Globus pallidus (tissue), 1 donor: ENCODE measurements at regions not wholly inside any gene's neighbourhood (a gene's known extent, or its start where the extent isn't known, plus 50 kb on each side); places are given as distances from the start of the nearest gene placed in this dataset.

Experiments
- DNase-seq: peaks from one replicate; pipeline ENCODE4 v3.0.0-alpha.2; 2015; ENCODE audit warnings: low spot score

DNA sequence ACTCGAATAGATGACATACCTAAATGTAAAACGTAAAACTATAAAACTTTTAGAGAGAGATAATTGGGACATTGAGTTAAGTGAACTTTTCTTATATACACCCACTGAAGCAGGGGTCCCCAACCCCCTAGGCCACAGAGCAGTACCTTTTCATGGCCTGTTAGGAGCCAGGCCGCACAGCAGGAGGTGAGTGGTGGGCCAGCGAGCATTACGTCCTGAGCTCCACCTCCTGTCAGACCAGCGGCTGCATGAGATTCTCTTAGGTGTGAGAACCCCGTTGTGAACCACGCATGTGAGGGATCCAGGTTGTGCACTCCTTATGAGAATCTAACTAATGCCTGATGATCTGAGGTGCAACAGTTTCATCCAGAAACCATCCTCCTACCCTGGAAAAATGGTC, 114.8 kb downstream of the HMX1 start:
- no peak for DNase-seq

DNA sequence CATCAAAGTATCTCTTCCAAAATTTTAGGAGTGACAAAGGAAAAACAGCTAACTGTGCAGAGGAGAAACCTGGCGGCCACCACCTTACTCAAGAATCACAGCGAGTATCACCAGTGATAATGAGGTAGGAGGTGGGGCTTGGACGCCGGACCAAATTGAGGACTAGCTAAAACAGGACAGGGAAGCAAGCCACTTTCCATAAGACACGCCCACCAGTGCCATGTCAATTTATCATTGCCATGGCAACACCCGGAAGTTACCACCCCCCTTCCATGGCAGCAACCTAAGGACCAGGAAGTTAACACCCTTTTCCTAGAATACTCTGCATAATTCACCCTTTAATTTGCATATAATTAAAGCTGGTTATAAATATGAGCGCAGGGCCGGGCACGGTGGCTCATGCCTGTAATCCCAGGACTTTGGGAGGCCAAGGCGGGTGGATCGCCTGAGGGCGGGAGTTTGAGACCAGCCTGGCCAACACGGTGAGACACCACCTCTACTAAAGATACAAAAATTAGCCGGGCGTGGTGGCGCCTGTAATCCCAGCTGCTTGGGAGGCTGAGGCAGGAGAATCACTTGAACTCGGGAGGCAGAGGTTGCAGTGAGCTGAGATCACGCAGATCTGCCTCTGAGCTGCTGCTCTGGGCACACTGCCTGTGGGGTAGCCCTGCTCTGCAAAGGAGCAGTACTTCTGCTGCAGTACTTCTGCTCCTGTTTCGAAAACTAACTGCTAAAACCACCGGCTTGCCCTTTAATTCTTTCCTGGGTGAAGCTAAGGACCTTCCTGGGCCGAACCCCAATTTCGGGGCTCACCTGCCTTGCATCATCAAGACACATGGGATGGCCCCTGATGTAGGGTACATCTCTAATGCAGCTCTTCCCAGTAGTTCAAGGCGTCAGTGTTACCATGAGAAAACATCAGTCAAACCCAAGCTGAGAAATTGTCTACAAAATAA, 116.7 kb downstream of the HMX1 start:
- DNase-seq, result no peak

DNA sequence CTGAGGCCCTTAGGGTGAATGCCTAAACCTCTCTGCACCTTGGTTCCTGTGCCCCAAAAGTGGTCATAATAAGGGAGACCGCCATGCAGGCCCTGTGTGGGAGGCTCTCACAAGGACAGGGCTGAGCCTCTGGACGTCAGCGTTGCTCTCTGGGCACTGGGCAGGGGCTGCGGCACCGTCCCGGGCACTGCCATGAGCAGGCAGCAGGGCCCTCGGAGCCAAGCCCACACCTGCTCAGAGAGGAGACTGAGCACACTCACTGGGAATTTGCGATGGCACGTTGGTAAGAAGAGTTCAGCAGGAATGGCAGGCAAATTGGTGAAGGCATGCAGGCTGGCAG, 123.4 kb downstream of the HMX1 start:
- DNase-seq, result no peak

DNA sequence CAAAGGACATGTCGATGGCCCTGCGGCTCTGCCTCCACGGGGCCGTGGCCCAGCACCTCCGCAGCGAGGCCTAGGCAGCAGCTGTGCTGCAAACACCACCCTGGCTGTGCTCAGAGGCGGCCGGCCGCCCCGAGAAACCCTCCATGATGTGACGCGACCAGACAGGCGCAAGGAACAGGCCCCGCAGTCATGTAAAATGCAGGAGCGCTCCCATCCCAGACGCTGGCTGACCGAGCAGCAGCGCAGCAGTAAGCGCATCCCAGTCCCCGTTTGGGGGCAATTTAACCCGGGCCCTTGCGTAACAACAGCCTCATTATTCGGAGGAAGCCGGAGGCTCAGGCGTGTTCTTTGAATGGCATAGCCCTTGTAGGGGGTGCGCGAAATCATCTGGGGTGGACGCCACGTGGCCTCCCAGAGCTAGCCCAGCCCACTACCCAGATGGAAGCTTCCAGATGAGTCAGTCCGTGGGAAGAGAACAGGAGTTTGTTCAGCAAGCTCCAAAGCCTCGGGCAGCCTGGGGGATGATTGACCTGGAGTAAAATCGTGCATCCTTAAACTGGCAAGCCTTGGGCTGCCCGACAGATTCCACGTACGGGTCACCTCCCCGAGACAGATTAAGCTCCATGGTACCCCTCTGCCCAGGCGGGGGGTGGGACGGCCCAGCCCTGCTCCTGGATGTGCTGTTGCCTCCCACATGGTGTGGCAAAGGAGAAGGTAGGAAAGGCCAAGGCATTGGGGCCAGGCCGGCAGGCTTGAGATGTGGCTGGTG, 124.0 kb downstream of the HMX1 start:
- no peak for DNase-seq

DNA sequence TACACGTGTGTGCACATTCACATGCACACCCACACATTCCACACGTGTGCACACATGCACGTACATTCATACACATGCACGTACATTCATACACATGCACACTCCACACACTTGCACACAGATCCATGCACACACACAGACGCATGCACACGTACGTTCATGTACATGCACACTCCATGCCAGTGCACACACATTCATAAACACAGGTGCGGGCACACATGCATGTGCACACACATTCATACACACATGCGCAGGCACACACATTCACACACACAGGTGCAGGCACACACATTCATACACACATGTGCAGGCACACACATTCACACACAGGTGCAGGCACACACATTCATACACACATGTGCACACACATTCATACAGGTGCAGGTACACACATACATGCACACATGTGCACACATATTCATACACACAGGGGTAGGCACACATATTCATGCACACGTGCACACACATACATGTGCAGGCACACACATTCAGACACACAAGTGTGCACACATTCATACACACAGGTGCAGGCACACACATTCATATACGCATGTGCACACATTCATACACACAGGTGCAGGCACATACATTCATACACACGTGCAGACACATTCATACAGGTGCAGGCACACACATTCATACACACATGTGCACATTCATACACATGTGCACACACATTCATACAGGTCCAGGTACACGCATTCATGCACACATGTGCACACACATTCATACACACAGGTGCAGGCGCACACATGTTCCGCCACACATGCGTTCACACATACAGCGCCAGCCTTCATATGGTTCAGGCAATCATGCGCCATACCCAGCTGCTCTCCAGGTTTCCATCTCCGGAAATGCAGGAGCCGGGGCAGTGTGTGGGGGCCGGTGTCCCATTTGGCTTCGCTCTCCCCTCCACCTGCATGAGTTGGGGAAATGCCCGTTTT, 124.8 kb downstream of the HMX1 start:
- no peak for DNase-seq

DNA sequence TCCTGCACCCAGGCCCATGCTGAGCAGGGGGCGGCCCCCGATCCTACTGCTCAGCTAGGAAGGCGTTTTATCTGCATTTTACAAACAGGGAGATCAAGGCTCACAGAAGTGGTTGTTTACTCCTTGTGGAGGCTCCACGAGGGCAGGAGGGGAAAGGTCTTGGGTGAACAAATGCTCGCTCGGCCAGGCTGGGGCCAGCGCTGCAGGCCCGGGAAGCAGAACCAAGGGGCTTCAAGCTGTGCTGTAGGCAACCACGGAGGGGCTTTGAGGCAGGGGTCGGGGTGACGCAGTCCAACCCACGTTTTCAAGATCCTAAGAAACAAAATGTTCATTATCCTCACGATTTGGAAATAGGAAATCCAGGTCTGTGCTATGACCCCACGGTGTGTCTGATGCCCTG, 125.8 kb downstream of the HMX1 start:
- no peak for DNase-seq

DNA sequence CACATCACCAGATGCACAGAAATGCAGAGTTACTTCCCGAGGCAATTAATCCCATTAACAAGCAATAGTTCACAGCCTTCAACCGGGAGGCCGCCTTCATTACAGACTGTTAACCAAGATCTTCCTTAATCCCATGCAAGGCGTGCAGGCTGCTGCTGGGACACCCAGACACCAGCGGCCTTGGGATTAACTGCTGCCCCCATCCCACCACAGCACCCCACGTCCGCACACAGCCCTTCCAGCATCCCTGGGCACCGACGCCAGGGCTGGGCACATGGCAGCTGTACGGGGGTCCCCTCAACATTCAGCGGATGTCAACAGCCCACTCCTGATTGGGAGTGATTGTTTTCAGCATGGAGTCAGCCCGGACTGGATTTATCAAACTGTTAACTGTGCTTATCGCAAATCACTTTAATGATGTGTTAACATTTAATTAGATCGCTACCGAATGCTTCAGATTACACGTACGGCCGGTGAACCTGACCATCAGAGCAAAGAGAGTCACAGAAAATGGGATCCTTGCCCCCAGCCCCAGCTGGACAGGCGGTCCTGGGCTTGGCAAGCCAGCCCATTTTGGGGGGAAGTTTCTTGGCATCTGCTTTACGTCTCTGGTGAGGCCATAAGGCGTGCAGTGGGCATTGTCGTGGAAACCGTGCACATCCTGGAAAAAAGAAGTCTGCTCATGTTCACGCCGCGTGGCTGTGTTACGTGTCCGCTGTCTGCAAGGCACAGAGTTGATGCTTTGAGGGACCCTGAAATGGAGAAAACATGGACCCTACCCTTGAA, 126.4 kb downstream of the HMX1 start:
- DNase-seq, result no peak

DNA sequence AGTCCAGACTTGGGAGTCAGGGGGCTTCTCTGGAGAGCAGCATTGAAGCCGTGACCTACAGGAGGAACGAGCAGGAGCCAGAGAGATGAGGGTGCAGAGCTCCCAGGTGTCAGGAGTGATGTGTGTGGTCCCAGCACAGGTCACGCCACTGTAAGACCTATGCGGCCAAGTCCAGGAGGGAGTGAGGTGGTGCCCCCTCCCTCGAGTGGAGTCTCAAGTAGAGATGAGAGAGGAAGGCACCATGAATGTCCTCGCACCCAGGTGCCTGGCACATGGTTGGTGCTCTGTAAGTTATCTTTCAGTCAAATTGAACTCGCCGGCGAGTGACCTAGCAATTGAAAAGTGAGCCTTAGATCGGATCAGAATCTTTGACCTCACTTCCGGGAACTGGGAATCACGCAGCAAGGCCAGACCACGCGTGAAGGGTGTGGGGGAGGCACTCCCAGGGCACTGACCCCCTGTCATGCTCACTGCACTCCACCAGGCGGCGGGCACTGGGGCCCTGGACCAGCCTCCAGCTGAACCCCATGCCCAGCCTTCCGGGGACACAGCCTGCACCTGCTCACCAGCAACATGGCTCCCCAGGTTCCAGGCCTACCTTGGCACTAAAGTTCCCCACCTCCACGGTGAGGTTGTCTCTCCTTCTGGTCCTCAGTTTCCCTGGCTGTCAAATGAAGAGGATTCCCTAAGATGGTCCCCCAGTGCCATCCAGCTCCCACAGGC, 127.4 kb downstream of the HMX1 start:
- DNase-seq, result no peak

DNA sequence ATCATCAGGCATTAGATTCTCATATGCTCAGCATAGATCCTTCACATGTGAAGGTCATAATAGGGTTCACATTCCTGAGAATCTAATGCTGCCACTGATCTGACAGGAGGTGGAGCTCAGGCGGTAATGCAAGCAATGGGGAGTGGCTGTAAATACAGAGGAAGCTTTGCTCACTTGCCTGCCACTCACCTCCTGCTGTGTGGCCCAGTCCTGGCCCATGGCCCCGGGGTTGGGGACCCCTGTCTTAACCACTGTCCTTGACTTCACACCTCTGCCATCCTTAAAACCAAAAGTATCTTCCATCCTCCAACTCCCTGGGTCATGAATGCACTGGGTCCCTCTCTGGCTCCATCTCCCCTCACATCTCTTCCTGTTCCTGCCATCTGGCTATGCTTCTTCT, 129.1 kb downstream of the HMX1 start:
- DNase-seq, result no peak

DNA sequence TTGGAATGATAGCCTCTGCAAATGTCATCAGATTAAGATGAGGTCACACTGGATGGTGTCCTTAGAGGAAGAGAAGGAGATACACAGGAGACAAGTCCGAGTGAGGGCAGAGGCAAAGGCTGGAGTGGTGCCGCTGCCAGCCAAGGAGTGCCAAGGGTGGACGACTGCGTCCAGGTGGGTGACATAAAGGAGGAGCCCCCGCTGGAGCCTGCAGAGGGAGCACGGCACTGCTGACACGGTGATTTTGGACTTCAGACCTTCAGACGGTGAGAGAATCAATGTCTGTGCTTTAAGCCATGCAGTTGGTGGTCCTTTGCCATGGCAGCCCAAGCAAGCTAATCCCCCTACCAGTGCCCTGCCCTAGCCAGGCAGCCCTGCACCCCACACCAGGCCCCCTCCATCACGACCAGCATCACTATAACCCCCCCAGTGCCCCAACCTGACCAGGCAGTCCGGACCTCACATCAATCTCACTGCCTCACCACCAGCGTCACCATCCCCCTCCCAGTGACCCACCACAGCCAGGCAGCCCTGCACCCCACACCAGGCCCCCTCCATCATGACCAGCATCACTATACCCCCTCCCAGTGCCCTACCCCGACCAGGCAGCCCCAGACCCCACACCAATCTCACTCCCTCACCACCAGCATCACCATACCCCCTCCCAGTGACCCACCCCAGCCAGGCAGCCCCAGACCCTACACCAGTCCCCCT, 130.0 kb downstream of the HMX1 start:
- no peak for DNase-seq

DNA sequence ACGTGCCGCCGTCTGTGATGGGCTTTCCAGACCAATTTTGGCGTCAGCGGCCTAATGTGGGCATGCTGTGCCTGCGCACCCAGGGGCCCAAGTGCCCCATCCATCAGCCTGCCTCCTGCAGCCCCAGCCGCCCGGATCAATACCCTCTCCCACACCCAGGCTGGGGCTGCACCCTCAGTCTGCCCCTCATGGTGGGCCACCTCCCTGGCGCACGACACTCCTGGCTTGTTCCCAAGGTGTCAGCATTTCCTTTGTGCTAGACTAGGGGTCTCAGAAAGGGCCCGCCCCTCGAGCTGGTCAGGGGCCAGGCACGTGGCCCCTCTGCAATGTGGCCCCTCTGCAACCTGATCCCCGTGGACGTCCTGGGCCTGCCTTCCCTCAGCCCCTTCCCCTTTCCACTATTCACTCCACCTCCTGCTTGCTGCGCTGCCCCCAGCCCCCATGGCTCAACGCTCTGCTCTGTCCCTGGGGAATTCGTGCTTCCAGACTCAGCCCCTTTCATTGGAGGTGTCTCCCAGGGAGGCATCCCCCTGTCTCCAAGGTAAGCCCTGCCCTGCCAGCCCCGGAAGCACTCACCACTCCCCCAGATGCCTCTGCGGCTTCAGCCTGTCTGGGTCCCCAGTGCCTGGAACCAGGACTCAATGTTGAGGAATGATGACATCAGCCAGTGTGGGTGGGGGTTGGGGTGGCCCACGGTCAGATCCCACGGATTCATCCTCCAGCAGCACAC, 130.8 kb downstream of the HMX1 start:
- DNase-seq, result no peak

DNA sequence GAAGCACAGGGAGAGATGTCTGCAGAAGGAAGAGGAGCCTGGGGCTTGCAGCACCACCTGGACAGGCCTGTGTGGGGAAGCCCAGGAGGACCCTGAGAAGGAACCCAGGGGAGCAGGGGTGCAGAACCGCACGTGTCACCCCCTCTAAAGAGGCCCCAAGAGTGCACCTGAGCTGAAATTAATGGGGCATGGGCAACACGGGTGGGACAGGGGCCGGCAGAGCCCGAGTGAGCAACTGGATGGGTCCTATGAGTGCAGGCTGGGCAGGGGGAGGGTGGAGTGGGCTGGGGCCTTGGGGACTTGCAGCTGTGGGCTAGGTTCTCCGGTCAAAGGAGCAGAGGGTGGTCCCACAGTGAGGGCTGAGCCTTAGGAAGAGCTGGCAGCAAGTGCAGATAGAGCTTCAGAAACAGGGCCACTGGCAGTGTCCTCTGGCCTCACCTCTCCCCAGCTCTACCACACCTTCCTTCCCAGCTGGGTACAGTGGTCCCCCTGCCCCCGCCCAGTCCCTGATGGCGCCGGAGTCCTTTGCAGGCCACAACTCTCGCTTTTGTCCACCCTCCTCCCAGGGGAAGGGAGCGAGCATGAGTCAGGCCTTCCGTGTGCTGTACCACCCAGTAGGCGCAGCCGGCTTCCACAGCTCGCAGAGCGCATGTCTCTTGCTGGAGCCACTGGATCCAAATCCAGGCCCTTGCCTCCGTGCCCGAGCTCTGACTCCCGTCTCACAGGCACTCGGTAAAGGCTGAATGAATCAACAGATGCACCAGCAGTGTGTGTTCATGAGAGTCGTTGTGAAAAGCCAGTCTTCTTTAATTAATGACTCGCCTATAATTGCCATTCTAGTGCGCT, 131.6 kb downstream of the HMX1 start:
- no peak for DNase-seq

DNA sequence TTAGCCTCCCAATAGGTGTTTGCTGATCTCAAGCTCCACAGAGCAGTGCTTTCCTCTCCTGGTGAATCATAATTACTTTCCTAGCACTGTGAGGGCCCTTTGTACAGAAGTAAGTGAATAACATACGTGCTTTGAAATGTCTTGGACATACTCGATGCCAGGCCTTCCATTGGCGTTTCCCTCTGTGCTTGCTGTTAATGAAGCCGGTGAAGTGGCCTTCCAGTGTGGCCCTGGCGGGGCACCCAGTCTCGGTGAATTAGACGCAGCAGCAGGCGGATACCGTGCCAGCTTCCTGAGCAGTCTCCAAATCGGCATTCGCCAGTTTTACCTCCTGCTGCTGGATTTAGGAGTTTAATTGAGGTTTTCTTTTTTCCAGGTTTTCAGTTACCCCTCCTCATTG, 132.3 kb downstream of the HMX1 start:
- DNase-seq, result no peak

DNA sequence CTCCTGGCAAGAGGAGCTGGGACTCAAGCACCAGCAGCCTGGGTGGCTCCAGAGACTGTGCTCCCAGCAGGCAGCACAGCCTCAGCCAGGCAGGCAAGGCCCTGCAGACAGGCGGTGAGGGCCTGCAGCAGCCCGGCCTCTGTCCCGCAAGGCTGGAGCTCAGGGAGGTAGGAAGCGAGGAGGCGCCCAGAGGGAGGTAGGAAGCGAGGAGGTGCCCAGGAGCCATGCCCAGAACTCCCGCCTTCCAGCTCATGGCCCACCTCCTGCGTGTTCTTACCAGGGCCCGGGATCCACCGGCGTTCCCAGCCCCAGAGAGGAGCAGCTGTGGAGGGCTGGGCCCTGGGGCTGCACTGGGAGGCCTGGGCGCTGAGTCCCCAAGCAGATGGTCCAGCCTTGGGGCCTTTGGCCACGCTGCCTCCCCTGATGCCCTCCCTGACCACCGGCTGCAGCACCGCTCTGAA, 133.1 kb downstream of the HMX1 start:
- DNase-seq, result no peak

DNA sequence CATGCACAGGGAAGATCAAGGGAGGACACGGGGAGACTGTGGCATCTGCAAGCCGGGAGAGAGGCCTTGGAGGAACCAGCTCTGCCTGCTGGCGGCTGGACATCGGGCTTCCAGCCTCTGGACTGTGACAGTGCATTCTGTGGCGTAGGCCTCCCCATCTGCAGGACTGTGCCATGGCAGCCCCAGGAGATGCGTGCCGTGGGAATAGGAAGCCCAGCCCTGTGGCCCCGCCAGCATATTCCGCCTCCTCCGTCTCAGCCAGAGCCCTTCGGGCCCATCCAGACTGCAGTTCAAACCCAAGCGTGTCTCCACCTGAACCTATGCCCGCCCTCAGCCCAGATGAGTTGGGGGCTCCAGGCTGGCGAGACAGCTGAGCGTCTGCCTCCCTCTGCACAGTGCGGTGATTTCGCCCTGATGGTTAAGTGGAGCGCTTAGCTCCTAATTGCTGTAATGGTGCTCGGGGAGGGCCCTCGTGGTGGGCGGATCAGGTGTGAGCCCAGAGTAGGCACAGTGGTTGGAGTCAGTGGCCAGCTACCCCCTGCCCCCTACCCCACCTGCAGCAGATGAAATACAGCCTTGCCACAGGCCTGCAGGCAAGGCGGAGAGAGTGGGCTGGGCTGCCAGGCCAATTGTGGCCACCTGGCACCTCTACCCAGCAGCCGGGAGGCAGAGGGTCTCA, 133.9 kb downstream of the HMX1 start:
- DNase-seq, result no peak

DNA sequence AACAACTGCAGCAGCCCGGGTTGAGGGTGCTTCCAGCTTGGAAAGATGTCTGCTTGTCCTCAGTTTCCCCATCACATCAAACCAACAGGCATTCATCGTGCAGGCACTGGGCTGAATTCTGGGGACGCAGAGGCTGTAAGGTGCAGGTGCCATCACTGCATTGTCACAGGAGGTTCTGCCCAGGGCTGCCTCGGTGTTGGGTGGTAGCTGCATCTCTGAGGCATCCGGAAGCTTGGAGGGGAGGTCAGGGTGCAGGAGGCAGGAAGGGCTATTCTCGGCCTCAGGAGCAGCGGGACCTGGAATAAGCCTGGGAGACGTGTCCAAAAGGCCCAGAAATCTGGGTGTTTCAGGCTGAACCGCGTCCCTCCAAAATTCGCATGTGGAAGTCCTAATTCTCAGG, 134.6 kb downstream of the HMX1 start:
- DNase-seq, result no peak

DNA sequence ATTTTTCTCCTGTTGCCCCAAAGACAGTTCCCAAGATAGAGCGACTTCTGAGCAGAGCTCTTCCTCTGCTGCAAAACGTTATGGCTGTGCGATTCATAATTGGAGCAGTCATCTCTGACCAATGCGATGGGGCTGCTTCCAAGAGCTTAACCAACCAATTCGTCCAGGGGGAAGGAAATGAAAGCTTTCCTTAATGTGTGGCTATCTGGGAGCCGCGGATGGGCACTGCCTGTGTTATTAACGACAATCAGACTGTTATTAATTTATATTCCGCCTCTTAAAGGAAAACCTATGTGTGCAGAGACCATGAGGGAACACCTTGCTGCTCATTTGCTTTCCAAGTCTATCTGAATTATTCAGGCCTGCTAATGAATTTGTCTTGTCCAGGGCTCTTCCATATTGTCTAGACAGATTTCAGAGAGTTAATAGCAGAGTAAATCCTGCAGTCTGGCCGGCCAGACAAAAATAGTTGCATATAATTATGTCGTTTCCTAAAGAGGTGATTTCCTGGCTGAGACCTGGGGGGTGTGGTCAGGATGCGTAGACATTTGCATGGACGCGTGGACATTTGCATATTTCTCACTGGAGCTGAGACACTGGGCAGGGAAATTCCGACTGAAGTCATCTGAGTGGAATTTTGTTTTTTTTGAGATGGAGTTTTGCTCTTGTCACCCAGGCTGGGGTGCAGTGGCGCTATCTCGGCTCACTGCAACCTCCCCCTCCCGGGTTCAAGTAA, 135.4 kb downstream of the HMX1 start:
- DNase-seq, result no peak
